HEK293 (cell line): ENCODE measurements at regions not wholly inside any gene's neighbourhood (a gene's known extent, or its start where the extent isn't known, plus 50 kb on each side); places are given as distances from the start of the nearest gene placed in this dataset.

Source experiments
- OVOL3 ChIP-seq: fragments of 450-650 bp; formaldehyde crosslinking; IDR thresholded peaks from 2 replicates; pipeline ENCODE4 v1.5.1; 2016; ENCODE audit warnings: missing biosample characterization, missing genetic modification characterization
- TRIM28 ChIP-seq: IDR thresholded peaks from 2 replicates; pipeline ENCODE4 v1.6.1; 2011; ENCODE audit warnings: low read length, control low read depth, borderline replicate concordance
- WT1 ChIP-seq: fragments of 450-650 bp; formaldehyde crosslinking; IDR thresholded peaks from 2 replicates; pipeline ENCODE4 v1.5.1; 2016; ENCODE audit warnings: missing biosample characterization, missing genetic modification characterization
- YY1 ChIP-seq: fragments of 450-650 bp; formaldehyde crosslinking; IDR thresholded peaks from 2 replicates; pipeline ENCODE4 v1.5.1; 2018; ENCODE audit warnings: missing biosample characterization, missing genetic modification characterization
- ZBTB7A ChIP-seq: fragments of 450-650 bp; formaldehyde crosslinking; IDR thresholded peaks from 2 replicates; pipeline ENCODE4 v1.5.1; 2016; ENCODE audit warnings: low read depth, missing biosample characterization, missing genetic modification characterization
- ZNF112 ChIP-seq: fragments of 450-650 bp; formaldehyde crosslinking; IDR thresholded peaks from 2 replicates; pipeline ENCODE4 v1.5.0; 2017; ENCODE audit warnings: missing biosample characterization, missing genetic modification characterization
- ZNF138 ChIP-seq: fragments of 450-650 bp; formaldehyde crosslinking; IDR thresholded peaks from 2 replicates; pipeline ENCODE4 v1.5.1; 2016; ENCODE audit warnings: missing biosample characterization, missing genetic modification characterization, borderline replicate concordance
- ZNF140 ChIP-seq: fragments of 450-650 bp; formaldehyde crosslinking; IDR thresholded peaks from 2 replicates; pipeline ENCODE4 v1.5.1; 2016; ENCODE audit warnings: missing biosample characterization, missing genetic modification characterization
- ZNF202 ChIP-seq: fragments of 450-650 bp; formaldehyde crosslinking; IDR thresholded peaks from 2 replicates; pipeline ENCODE4 v1.5.1; 2016; ENCODE audit warnings: missing biosample characterization, missing genetic modification characterization, borderline replicate concordance
- ZNF350 ChIP-seq: fragments of 450-650 bp; formaldehyde crosslinking; IDR thresholded peaks from 2 replicates; pipeline ENCODE4 v1.5.0; 2017; ENCODE audit warnings: missing biosample characterization, mild to moderate bottlenecking, missing genetic modification characterization
- ZNF76 ChIP-seq: fragments of 450-650 bp; formaldehyde crosslinking; IDR thresholded peaks from 2 replicates; pipeline ENCODE4; 2016; ENCODE audit warnings: low read depth, missing biosample characterization, missing genetic modification characterization, borderline replicate concordance
- TF ChIP-seq, protein P1 (sequence below): fragments of 450-650 bp; formaldehyde crosslinking; IDR thresholded peaks from 2 replicates; pipeline ENCODE4 v1.5.1; 2016; ENCODE audit warnings: missing biosample characterization, missing genetic modification characterization
- TF ChIP-seq, protein P2 (sequence below): fragments of 450-650 bp; formaldehyde crosslinking; IDR thresholded peaks from 2 replicates; pipeline ENCODE4 v1.5.1; 2016; ENCODE audit warnings: missing biosample characterization, missing genetic modification characterization

DNA sequence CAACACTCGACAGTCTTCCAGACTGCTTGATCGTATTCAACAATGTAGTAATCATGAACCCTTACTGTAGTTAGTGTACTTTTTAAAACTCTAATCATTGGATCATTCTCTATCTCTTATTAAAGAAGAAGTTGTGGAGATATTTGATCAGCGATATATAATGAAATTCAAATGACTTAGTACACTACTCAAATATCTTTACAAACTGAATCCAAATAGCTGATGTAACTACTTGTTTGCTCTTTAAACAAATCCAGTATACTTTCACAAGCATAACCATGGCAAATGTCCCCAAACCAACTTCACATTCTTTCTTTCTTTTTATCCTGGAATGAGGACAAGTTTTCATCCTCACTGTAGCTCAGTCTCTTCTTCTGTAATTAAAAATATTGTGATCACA, 1569.9 kb upstream of the ADGRL3 start:
- TF ChIP-seq ZNF138 (tag by site-specific recombination) (no peak), TRIM28 (no peak), ZNF350 (no peak), YY1 (tag by site-specific recombination) (no peak), ZBTB7A (tag by site-specific recombination) (no peak), WT1 (tag by site-specific recombination) (no peak), ZNF76 (no peak), OVOL3 (tag by site-specific recombination) (no peak), ZNF202 (tag by site-specific recombination) (no peak), ZNF140 (tag by site-specific recombination) (no peak), ZNF112 (tag by site-specific recombination) (no peak)
- TF ChIP-seq, protein P1, sequence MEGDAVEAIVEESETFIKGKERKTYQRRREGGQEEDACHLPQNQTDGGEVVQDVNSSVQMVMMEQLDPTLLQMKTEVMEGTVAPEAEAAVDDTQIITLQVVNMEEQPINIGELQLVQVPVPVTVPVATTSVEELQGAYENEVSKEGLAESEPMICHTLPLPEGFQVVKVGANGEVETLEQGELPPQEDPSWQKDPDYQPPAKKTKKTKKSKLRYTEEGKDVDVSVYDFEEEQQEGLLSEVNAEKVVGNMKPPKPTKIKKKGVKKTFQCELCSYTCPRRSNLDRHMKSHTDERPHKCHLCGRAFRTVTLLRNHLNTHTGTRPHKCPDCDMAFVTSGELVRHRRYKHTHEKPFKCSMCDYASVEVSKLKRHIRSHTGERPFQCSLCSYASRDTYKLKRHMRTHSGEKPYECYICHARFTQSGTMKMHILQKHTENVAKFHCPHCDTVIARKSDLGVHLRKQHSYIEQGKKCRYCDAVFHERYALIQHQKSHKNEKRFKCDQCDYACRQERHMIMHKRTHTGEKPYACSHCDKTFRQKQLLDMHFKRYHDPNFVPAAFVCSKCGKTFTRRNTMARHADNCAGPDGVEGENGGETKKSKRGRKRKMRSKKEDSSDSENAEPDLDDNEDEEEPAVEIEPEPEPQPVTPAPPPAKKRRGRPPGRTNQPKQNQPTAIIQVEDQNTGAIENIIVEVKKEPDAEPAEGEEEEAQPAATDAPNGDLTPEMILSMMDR (tag by site-specific recombination), result no peak
- TF ChIP-seq, protein P2, sequence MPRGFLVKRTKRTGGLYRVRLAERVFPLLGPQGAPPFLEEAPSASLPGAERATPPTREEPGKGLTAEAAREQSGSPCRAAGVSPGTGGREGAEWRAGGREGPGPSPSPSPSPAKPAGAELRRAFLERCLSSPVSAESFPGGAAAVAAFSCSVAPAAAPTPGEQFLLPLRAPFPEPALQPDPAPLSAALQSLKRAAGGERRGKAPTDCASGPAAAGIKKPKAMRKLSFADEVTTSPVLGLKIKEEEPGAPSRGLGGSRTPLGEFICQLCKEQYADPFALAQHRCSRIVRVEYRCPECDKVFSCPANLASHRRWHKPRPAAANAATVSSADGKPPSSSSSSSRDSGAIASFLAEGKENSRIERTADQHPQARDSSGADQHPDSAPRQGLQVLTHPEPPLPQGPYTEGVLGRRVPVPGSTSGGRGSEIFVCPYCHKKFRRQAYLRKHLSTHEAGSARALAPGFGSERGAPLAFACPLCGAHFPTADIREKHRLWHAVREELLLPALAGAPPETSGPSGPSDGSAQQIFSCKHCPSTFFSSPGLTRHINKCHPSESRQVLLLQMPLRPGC (tag by site-specific recombination), result no peak
